ENCODE measurements at regions not wholly inside any gene's neighbourhood (a gene's known extent, or its start where the extent isn't known, plus 50 kb on each side); places are given as distances from the start of the nearest gene placed in this dataset.

- no peak for TF ChIP-seq CTCF (conservative IDR thresholded peaks at IDR 0.05; ENCODE audit: low read depth, low read length)
- no peak for DNase-seq (ENCODE audit: low read depth)
- H3K4me3 ChIP-seq (ENCODE audit: low read depth, low read length) = no peak overlapping the region
Measured at GRCh38 chr2:8016688-8017087, 665.2 kb upstream of the ID2 start.

DNA sequence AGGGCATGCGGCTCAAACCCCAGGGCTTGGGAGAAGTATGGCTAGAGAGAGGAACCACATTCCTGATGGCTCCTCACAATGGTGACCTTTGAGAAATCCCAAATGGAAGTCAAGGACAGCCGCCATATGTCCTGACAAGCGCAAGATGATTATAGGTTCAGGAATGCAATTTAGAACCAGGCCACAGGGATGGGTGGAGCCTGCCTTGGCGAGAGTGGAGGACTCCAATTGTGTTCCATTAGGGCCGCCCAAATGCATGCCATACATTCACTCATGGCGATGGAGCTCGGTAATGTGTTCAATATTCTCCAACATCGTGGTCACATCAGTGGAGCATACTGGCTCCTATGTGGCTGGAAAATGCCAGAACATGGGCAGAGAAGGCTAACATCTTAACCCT lies 662.9 kb upstream of the ID2 start:
- no peak overlapping the region for H3K4me3 ChIP-seq (ENCODE audit: low read depth, low read length)
- no peak for DNase-seq (ENCODE audit: low read depth)
- no peak for TF ChIP-seq CTCF (conservative IDR thresholded peaks at IDR 0.05; ENCODE audit: low read depth, low read length)

DNA sequence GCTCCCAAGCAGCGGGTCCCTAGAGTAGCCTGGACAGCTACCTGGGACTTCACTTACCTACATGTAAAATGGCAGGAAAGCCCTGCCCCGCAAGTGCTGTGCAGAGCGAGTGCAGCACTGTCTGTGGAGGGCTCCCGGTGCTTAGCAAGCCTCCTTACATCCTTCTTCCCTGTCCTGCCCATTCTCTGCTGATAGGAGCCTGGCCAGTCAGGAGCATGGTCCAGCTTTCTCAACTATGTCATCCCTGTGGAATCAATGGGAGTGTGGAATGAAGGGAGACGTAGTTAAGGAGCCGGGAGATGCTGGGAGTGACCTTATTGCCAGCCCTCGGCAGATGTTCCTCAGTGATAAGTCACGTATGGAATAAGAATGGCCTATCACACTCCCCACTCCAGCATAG lies 661.9 kb upstream of the ID2 start:
- no peak for DNase-seq (ENCODE audit: low read depth)
- TF ChIP-seq CTCF (conservative IDR thresholded peaks at IDR 0.05; ENCODE audit: low read depth, low read length) = no peak
- no peak overlapping the region for H3K4me3 ChIP-seq (ENCODE audit: low read depth, low read length)

DNA sequence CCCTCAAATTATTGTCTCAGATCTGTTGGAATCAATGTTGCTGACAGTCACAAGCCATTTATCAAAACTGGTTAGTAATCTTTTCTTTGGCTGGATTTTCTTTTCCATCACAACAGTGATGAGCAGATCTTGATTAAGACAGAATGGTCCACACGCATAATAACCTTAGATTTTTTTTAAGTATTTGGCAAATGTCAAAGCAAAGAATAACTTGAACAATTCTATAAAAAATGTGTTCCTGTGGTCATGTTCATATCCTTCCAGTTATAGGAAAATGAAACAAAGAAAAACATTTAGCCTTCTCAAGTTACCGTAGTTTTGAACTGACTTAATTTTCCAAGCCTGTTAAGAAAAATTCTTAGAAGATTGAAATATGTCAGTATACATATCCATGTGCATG lies 659.9 kb upstream of the ID2 start:
- no peak for TF ChIP-seq CTCF (conservative IDR thresholded peaks at IDR 0.05; ENCODE audit: low read depth, low read length)
- no peak for DNase-seq (ENCODE audit: low read depth)
- no peak overlapping the region for H3K4me3 ChIP-seq (ENCODE audit: low read depth, low read length)

DNA sequence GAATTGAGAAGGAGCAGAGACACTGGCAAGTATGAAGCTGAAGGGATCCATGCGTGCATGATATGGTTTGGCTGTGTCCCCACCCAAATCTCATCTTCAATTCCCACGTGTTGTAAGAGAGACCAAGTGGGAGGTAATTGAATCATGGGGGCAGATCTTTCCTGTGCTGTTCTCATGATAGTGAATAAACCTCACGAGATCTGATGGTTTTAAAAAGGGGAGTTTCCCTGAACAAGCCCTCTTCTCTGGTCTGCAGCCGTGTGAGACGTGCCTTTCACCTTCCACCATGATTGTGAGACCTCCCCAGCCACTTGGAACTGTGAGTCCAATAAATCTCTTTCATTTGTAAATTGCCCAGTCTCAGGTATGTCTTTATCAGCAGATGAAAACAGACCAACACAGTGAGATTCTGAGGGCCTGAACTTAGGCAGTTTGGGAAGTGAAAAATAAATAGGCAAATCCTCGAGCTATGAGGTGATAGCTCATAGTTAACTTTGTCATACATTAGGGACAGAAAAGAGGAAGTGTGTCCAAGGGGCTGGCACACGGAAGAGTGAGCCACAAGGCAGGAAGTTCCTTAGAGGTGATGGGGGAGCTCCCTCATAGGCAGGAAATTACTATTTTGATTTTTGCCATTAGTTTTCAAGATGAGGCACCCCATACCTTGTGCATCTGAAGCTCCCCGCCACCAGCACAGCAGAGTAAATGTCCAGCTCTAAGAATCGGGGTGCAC lies 658.8 kb upstream of the ID2 start:
- H3K4me3 ChIP-seq (ENCODE audit: low read depth, low read length) = no peak overlapping the region
- TF ChIP-seq CTCF (conservative IDR thresholded peaks at IDR 0.05; ENCODE audit: low read depth, low read length) = no peak
- no peak for DNase-seq (ENCODE audit: low read depth)

GRCh38 chr2:8024506-8024905 lies 657.4 kb upstream of the ID2 start:
- DNase-seq (ENCODE audit: low read depth) = no peak
- TF ChIP-seq CTCF (conservative IDR thresholded peaks at IDR 0.05; ENCODE audit: low read depth, low read length) = no peak
- H3K4me3 ChIP-seq (ENCODE audit: low read depth, low read length) = no peak overlapping the region

GRCh38 chr2:8026381-8026780 lies 655.5 kb upstream of the ID2 start:
- no peak for TF ChIP-seq CTCF (conservative IDR thresholded peaks at IDR 0.05; ENCODE audit: low read depth, low read length)
- H3K4me3 ChIP-seq (ENCODE audit: low read depth, low read length) = no peak overlapping the region
- no peak for DNase-seq (ENCODE audit: low read depth)

All from epithelial cell of proximal tubule (primary cell).